NOMO-1 (cell line): ENCODE measurements at regions not wholly inside any gene's neighbourhood (a gene's known extent, or its start where the extent isn't known, plus 50 kb on each side); places are given as distances from the start of the nearest gene placed in this dataset.

ENCODE experiments used
- DNase-seq, 2 experiments: peaks; one replicate each; lab custom pipeline; 2025; ENCODE audit not compliant: unreplicated experiment in 2 of 2; lab: John Stamatoyannopoulos, UW

GRCh38 chr6:90435207-90435899, 138.7 kb upstream of the BACH2 start:
- no peak for DNase-seq

- DNase-seq = no peak
Measured at GRCh38 chr6:90434094-90434493, 137.5 kb upstream of the BACH2 start.

- no peak for DNase-seq
Measured at GRCh38 chr6:90432937-90433336, 136.3 kb upstream of the BACH2 start.

- no peak for DNase-seq
Measured at GRCh38 chr6:90432041-90432775, 135.6 kb upstream of the BACH2 start.

- no peak for DNase-seq
Measured at GRCh38 chr6:90431576-90431975, 134.9 kb upstream of the BACH2 start.

GRCh38 chr6:90429713-90430112, 133.1 kb upstream of the BACH2 start:
- no peak for DNase-seq

GRCh38 chr6:90428514-90428913, 131.9 kb upstream of the BACH2 start:
- no peak for DNase-seq

- DNase-seq = no peak
Measured at GRCh38 chr6:90425161-90425641, 128.6 kb upstream of the BACH2 start.

- no peak for DNase-seq
Measured at GRCh38 chr6:90424580-90424979, 127.9 kb upstream of the BACH2 start.

GRCh38 chr6:90421666-90422065, 125.0 kb upstream of the BACH2 start:
- no peak for DNase-seq

GRCh38 chr6:90420500-90420899, 123.9 kb upstream of the BACH2 start:
- no peak for DNase-seq

GRCh38 chr6:90417385-90417784, 120.7 kb upstream of the BACH2 start:
- DNase-seq = no peak

GRCh38 chr6:90416322-90416721, 119.7 kb upstream of the BACH2 start:
- DNase-seq = no peak

GRCh38 chr6:90415178-90415577, 118.5 kb upstream of the BACH2 start:
- no peak for DNase-seq

GRCh38 chr6:90414352-90414751, 117.7 kb upstream of the BACH2 start:
- DNase-seq = no peak

GRCh38 chr6:90413867-90414266, 117.2 kb upstream of the BACH2 start:
- DNase-seq = no peak

- no peak for DNase-seq
Measured at GRCh38 chr6:90413396-90413795, 116.8 kb upstream of the BACH2 start.

- DNase-seq = no peak
Measured at GRCh38 chr6:90412538-90413369, 116.1 kb upstream of the BACH2 start.

GRCh38 chr6:90411292-90411781, 114.7 kb upstream of the BACH2 start:
- DNase-seq = no peak

- no peak for DNase-seq
Measured at GRCh38 chr6:90409700-90410099, 113.1 kb upstream of the BACH2 start.

- DNase-seq = no peak
Measured at GRCh38 chr6:90406957-90407356, 110.3 kb upstream of the BACH2 start.
